Endodermal cell (in vitro differentiated cells): ENCODE measurements at regions not wholly inside any gene's neighbourhood (a gene's known extent, or its start where the extent isn't known, plus 50 kb on each side); places are given as distances from the start of the nearest gene placed in this dataset.

Experiments used
- DNase-seq: peaks from one replicate; pipeline ENCODE4 v3.0.0-alpha.2; 2017
- H3K27ac ChIP-seq: 2 replicates; pipeline ENCODE4 v1.5.1; 2013; ENCODE audit warnings: mild to moderate bottlenecking, low read depth, low read length, moderate library complexity
- H3K27me3 ChIP-seq: 2 replicates; pipeline ENCODE4 v1.6.1; 2013; ENCODE audit warnings: mild to moderate bottlenecking, low read length, moderate library complexity; ENCODE audit not compliant: insufficient read depth, control insufficient read depth, poor library complexity, severe bottlenecking
- H3K36me3 ChIP-seq: 2 replicates; pipeline ENCODE4 v1.7.0; 2013; ENCODE audit warnings: mild to moderate bottlenecking, low read length, moderate library complexity; ENCODE audit not compliant: control insufficient read depth, insufficient read depth
- H3K4me1 ChIP-seq: one replicate; pipeline ENCODE4 v1.7.0; 2013; ENCODE audit warnings: low read length; ENCODE audit not compliant: control insufficient read depth, insufficient read depth
- H3K4me3 ChIP-seq: 2 replicates; pipeline ENCODE4 v1.5.1; 2013; ENCODE audit warnings: mild to moderate bottlenecking, low read length, moderate library complexity
- H3K9ac ChIP-seq: 2 replicates; pipeline ENCODE4 v1.6.1; 2013; ENCODE audit warnings: mild to moderate bottlenecking, low read length, moderate library complexity; ENCODE audit not compliant: poor library complexity, severe bottlenecking; ENCODE audit errors: extremely low read depth
- H3K9me3 ChIP-seq: 2 replicates; pipeline ENCODE4 v1.6.1; 2013; ENCODE audit warnings: mild to moderate bottlenecking, low read length, moderate library complexity; ENCODE audit not compliant: control insufficient read depth
- H3K27ac Mint-ChIP-seq: 2 replicates; pipeline ENCODE4 v1.8.0; 2020; ENCODE audit warnings: mixed read lengths
- H3K27me3 Mint-ChIP-seq: 2 replicates; pipeline ENCODE4 v1.8.0; 2021; ENCODE audit warnings: mild to moderate bottlenecking, mixed read lengths; ENCODE audit not compliant: insufficient read depth
- H3K36me3 Mint-ChIP-seq: 2 replicates; pipeline ENCODE4 v1.8.0; 2020; ENCODE audit warnings: low read depth, mixed read lengths
- H3K4me1 Mint-ChIP-seq: 2 replicates; pipeline ENCODE4 v1.8.0; 2020; ENCODE audit warnings: mixed read lengths
- H3K4me3 Mint-ChIP-seq: 2 replicates; pipeline ENCODE4 v1.8.0; 2020; ENCODE audit warnings: mild to moderate bottlenecking, moderate library complexity, mixed read lengths
- H3K9me3 Mint-ChIP-seq: 2 replicates; pipeline ENCODE4 v1.8.0; 2020; ENCODE audit warnings: mild to moderate bottlenecking, mixed read lengths
- CTCF ChIP-seq: fragments of 200-600 bp; sonication (generic); conservative IDR thresholded peaks from 2 replicates; pipeline ENCODE4 v1.5.0; 2021; ENCODE audit warnings: antibody characterized with exemption, mild to moderate bottlenecking
- WGBS, 2 experiments: methylation state at CpG; one replicate each; pipeline versions ENCODE4 v1.1.5 to v1.1.7; 2013; ENCODE audit warnings: missing lambda C conversion rate in 2 of 2, mixed read lengths in 1 of 2; ENCODE audit not compliant: insufficient coverage in 1 of 2, insufficient read length in 1 of 2; 5-methylcytosine and 5-hydroxymethylcytosine counted together

DNA sequence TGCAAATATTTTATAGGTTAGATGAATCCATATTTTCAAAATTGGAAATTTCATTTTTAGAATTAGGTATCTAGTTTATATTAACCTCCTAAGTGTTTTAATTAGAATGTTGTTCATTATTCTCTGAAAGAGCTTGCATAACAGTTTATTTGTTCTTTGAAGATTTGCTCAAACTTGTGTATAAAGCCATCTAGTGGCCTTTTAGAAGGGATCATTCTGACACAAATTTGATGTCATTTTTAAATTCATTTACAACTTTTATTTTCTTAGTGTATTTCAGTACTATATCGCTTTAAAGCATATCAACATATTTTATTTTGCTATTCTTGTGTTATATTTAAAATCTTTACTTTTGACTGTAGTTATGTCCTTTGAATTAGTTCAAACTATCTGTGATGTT, 527.0 kb upstream of the NRG3 start:
- no peak overlapping the region for H3K4me3 Mint-ChIP-seq
- WGBS, 2 experiments = no CpG with 5 or more reads among the region's 1 CpG
- H3K27me3 Mint-ChIP-seq = no peaks in the 10 kb centered on the region
- H3K9ac ChIP-seq = no peak overlapping the region
- no peak overlapping the region for H3K27ac ChIP-seq
- H3K9me3 ChIP-seq = peaks cover 4% of the 10 kb centered on the region
- no peaks in the 10 kb centered on the region for H3K4me1 ChIP-seq
- no peaks in the 10 kb centered on the region for H3K36me3 Mint-ChIP-seq
- H3K27ac Mint-ChIP-seq = no peak overlapping the region
- H3K36me3 ChIP-seq = no peaks in the 10 kb centered on the region
- H3K4me1 Mint-ChIP-seq = no peaks in the 10 kb centered on the region
- no peak for DNase-seq
- no peaks in the 10 kb centered on the region for H3K27me3 ChIP-seq
- peaks cover 6% of the 10 kb centered on the region for H3K9me3 Mint-ChIP-seq
- H3K4me3 ChIP-seq = no peak overlapping the region
- TF ChIP-seq CTCF = peak; percentile 50

GRCh38 chr10:81367132-81367531, 507.9 kb upstream of the NRG3 start:
- H3K36me3 Mint-ChIP-seq = no peaks in the 10 kb centered on the region
- no peaks in the 10 kb centered on the region for H3K27me3 Mint-ChIP-seq
- WGBS, 2 experiments = 31% methylated on average over 2 of the region's 2 CpGs; no CpG with 5 or more reads in 1 of the 2 experiments
- no peaks in the 10 kb centered on the region for H3K9me3 Mint-ChIP-seq
- H3K4me1 Mint-ChIP-seq = no peaks in the 10 kb centered on the region
- TF ChIP-seq CTCF = no peak
- Histone ChIP-seq H3K27me3 (no peaks in the 10 kb centered on the region), H3K4me3 (no peak overlapping the region), H3K4me1 (no peaks in the 10 kb centered on the region), H3K36me3 (no peaks in the 10 kb centered on the region), H3K27ac (no peak overlapping the region), H3K9me3 (peaks cover 5% of the 10 kb centered on the region), H3K9ac (no peak overlapping the region)
- H3K4me3 Mint-ChIP-seq = no peak overlapping the region
- H3K27ac Mint-ChIP-seq = no peak overlapping the region
- no peak for DNase-seq

GRCh38 chr10:81386817-81387216, 488.2 kb upstream of the NRG3 start:
- Histone ChIP-seq H3K9me3 (no peaks in the 10 kb centered on the region), H3K27me3 (no peaks in the 10 kb centered on the region), H3K27ac (no peak overlapping the region), H3K9ac (no peak overlapping the region), H3K4me3 (no peak overlapping the region), H3K4me1 (no peaks in the 10 kb centered on the region), H3K36me3 (no peaks in the 10 kb centered on the region)
- no peaks in the 10 kb centered on the region for H3K36me3 Mint-ChIP-seq
- H3K9me3 Mint-ChIP-seq = no peaks in the 10 kb centered on the region
- H3K4me3 Mint-ChIP-seq = no peak overlapping the region
- TF ChIP-seq CTCF = no peak
- DNase-seq = no peak
- no peak overlapping the region for H3K27ac Mint-ChIP-seq
- 93% methylated on average over 3 of the region's 3 CpGs; no CpG with 5 or more reads in 1 of the 2 experiments for WGBS, 2 experiments
- no peaks in the 10 kb centered on the region for H3K27me3 Mint-ChIP-seq
- no peaks in the 10 kb centered on the region for H3K4me1 Mint-ChIP-seq
